PC-3 (cell line): ENCODE measurements at regions not wholly inside any gene's neighbourhood (a gene's known extent, or its start where the extent isn't known, plus 50 kb on each side); places are given as distances from the start of the nearest gene placed in this dataset.

ENCODE experiments used
- EZH2 ChIP-seq: fragments of 300-600 bp; sonication (generic); IDR thresholded peaks from one replicate; pipeline ENCODE4 v1.6.1; 2017; ENCODE audit warnings: antibody characterized with exemption, mild to moderate bottlenecking, low read length; ENCODE audit not compliant: unreplicated experiment
- EZH2phosphoT487 ChIP-seq: fragments of 300-600 bp; sonication (generic); IDR thresholded peaks from 2 replicates; pipeline ENCODE4 v1.6.1; 2018; ENCODE audit warnings: mild to moderate bottlenecking, antibody characterized with exemption, low read length, borderline replicate concordance
- TF ChIP-seq, protein P1 (sequence below): fragments of 300-600 bp; sonication (generic); conservative IDR thresholded peaks from 2 replicates; pipeline ENCODE4 v1.5.1; 2017; ENCODE audit warnings: antibody characterized with exemption, low read depth, mild to moderate bottlenecking, low read length

DNA sequence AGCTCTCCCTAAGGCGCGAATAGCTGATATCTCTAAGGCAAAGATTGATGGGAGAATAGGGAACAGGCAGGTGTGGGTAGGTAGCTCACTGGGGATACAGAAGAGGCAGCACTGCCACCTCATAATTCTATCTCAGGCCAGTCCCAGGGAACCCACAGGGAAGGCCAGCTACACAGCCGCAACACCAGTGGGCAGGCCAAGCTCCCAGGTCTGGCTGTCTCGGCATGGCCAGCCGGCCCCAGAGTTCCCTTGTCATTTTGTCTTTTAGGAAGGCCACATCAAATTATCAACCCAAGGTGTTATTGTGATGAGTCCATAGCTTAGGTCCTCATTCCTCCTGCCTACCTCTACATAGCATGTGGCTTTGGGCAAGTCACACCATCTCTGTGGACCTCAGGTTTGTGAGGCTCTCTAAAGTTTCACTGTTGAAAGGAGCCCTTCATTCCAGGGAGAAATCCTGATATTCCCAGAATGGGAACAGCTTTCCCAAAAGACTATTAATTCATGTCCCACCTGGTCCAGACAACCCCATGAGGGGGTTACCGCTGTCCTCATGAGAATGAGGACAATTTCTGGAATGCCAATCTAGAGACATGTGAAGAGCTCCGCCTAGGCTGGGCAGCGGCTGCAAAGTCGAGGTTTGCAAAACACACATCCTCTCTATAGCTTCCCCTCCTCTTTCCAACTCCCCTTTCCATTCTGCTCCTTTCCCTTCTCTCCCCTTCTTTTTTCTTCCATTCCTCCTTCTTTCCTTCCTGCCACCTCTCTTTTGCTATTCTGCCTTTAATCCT, 287.1 kb upstream of the ID2 start:
- no peak for TF ChIP-seq EZH2phosphoT487
- TF ChIP-seq, protein P1, sequence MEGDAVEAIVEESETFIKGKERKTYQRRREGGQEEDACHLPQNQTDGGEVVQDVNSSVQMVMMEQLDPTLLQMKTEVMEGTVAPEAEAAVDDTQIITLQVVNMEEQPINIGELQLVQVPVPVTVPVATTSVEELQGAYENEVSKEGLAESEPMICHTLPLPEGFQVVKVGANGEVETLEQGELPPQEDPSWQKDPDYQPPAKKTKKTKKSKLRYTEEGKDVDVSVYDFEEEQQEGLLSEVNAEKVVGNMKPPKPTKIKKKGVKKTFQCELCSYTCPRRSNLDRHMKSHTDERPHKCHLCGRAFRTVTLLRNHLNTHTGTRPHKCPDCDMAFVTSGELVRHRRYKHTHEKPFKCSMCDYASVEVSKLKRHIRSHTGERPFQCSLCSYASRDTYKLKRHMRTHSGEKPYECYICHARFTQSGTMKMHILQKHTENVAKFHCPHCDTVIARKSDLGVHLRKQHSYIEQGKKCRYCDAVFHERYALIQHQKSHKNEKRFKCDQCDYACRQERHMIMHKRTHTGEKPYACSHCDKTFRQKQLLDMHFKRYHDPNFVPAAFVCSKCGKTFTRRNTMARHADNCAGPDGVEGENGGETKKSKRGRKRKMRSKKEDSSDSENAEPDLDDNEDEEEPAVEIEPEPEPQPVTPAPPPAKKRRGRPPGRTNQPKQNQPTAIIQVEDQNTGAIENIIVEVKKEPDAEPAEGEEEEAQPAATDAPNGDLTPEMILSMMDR = no peak
- TF ChIP-seq EZH2 = no peak
